ENCODE measurements at regions not wholly inside any gene's neighbourhood (a gene's known extent, or its start where the extent isn't known, plus 50 kb on each side); places are given as distances from the start of the nearest gene placed in this dataset.

GRCh38 chr13:30109471-30110135 lies 197.7 kb downstream of the KATNAL1 start:
- peak; percentile 67 to 93 for DNase-seq (ENCODE audit: low spot score in 2 of 2)
- Histone ChIP-seq H3K36me3 (replicated peaks) (no peaks in the 10 kb centered on the region), H3K4me3 (no peak overlapping the region), H3K9me3 (no peaks in the 10 kb centered on the region), H3K27me3 (ENCODE audit: low read depth) (no peaks in the 10 kb centered on the region), H3K4me1 (peaks cover 33% of the 10 kb centered on the region)
- in situ Hi-C loops (cut with MboI; ENCODE audit: low sequenced_read_pairs) = loop anchor here (5.0 to 10.0 kb wide), 3 partner anchors 262 to 605 kb away; no protein-coding TSS in a partner anchor

- Histone ChIP-seq H3K36me3 (replicated peaks) (no peaks in the 10 kb centered on the region), H3K27me3 (ENCODE audit: low read depth) (no peaks in the 10 kb centered on the region), H3K4me3 (no peak overlapping the region), H3K9me3 (no peaks in the 10 kb centered on the region), H3K4me1 (peaks cover 27% of the 10 kb centered on the region)
- DNase-seq (ENCODE audit: low spot score in 2 of 2) = peak in 1 of 2 experiments; percentile 57
- in situ Hi-C loops (cut with MboI; ENCODE audit: low sequenced_read_pairs) = no loop called here
Observed at GRCh38 chr13:30108913-30109237, 198.5 kb downstream of the KATNAL1 start.

- no peaks in the 10 kb centered on the region for H3K27me3 ChIP-seq (ENCODE audit: low read depth)
- peaks cover 27% of the 10 kb centered on the region for H3K4me1 ChIP-seq
- in situ Hi-C loops (cut with MboI; ENCODE audit: low sequenced_read_pairs) = no loop called here
- peak in 1 of 2 experiments; percentile 21 for DNase-seq (ENCODE audit: low spot score in 2 of 2)
- H3K9me3 ChIP-seq = no peaks in the 10 kb centered on the region
- H3K36me3 ChIP-seq (replicated peaks) = no peaks in the 10 kb centered on the region
- no peak overlapping the region for H3K4me3 ChIP-seq
Observed at GRCh38 chr13:30108216-30108912, 199.0 kb downstream of the KATNAL1 start.

- no peaks in the 10 kb centered on the region for H3K36me3 ChIP-seq (replicated peaks)
- H3K27me3 ChIP-seq (ENCODE audit: low read depth) = no peaks in the 10 kb centered on the region
- no peak for DNase-seq (ENCODE audit: low spot score in 2 of 2)
- peaks cover 25% of the 10 kb centered on the region for H3K4me1 ChIP-seq
- no peak overlapping the region for H3K4me3 ChIP-seq
- in situ Hi-C loops (cut with MboI; ENCODE audit: low sequenced_read_pairs) = no loop called here
- H3K9me3 ChIP-seq = no peaks in the 10 kb centered on the region
Observed at GRCh38 chr13:30107521-30108136, 199.7 kb downstream of the KATNAL1 start.

- Histone ChIP-seq H3K9me3 (no peaks in the 10 kb centered on the region), H3K27me3 (ENCODE audit: low read depth) (no peaks in the 10 kb centered on the region), H3K36me3 (replicated peaks) (no peaks in the 10 kb centered on the region), H3K4me1 (peaks cover 21% of the 10 kb centered on the region), H3K4me3 (no peak overlapping the region)
- DNase-seq (ENCODE audit: low spot score in 2 of 2) = no peak
- in situ Hi-C loops (cut with MboI; ENCODE audit: low sequenced_read_pairs) = no loop called here
Observed at GRCh38 chr13:30107121-30107520, 200.2 kb downstream of the KATNAL1 start.

- H3K36me3 ChIP-seq (replicated peaks) = no peaks in the 10 kb centered on the region
- H3K4me3 ChIP-seq = no peak overlapping the region
- no peaks in the 10 kb centered on the region for H3K9me3 ChIP-seq
- in situ Hi-C loops (cut with MboI; ENCODE audit: low sequenced_read_pairs) = no loop called here
- no peak for DNase-seq (ENCODE audit: low spot score in 2 of 2)
- peaks cover 20% of the 10 kb centered on the region for H3K4me1 ChIP-seq
- H3K27me3 ChIP-seq (ENCODE audit: low read depth) = no peaks in the 10 kb centered on the region
Observed at GRCh38 chr13:30105381-30105780, 202.0 kb downstream of the KATNAL1 start.

GRCh38 chr13:30103161-30103840 lies 204.1 kb downstream of the KATNAL1 start:
- H3K36me3 ChIP-seq (replicated peaks) = no peaks in the 10 kb centered on the region
- no peak for DNase-seq (ENCODE audit: low spot score in 2 of 2)
- in situ Hi-C loops (cut with MboI; ENCODE audit: low sequenced_read_pairs) = no loop called here
- no peaks in the 10 kb centered on the region; the same call in 1 of the 2 replicates for H3K4me1 ChIP-seq
- H3K9me3 ChIP-seq = no peaks in the 10 kb centered on the region
- H3K4me3 ChIP-seq = no peak overlapping the region
- no peaks in the 10 kb centered on the region for H3K27me3 ChIP-seq (ENCODE audit: low read depth)

GRCh38 chr13:30100226-30100625 lies 207.1 kb downstream of the KATNAL1 start:
- H3K4me1 ChIP-seq = no peaks in the 10 kb centered on the region
- H3K9me3 ChIP-seq = no peaks in the 10 kb centered on the region
- no peaks in the 10 kb centered on the region for H3K27me3 ChIP-seq (ENCODE audit: low read depth)
- H3K4me3 ChIP-seq = no peak overlapping the region
- in situ Hi-C loops (cut with MboI; ENCODE audit: low sequenced_read_pairs) = no loop called here
- H3K36me3 ChIP-seq (replicated peaks) = no peaks in the 10 kb centered on the region
- DNase-seq (ENCODE audit: low spot score in 2 of 2) = no peak

GRCh38 chr13:30097701-30098100 lies 209.7 kb downstream of the KATNAL1 start:
- in situ Hi-C loops (cut with MboI; ENCODE audit: low sequenced_read_pairs) = no loop called here
- no peak for DNase-seq (ENCODE audit: low spot score in 2 of 2)
- H3K36me3 ChIP-seq (replicated peaks) = no peaks in the 10 kb centered on the region

GRCh38 chr13:30097089-30097488 lies 210.3 kb downstream of the KATNAL1 start:
- in situ Hi-C loops (cut with MboI; ENCODE audit: low sequenced_read_pairs) = no loop called here
- Histone ChIP-seq H3K4me3 (no peak overlapping the region), H3K27me3 (ENCODE audit: low read depth) (no peaks in the 10 kb centered on the region), H3K4me1 (no peaks in the 10 kb centered on the region), H3K36me3 (replicated peaks) (no peaks in the 10 kb centered on the region), H3K9me3 (no peaks in the 10 kb centered on the region)
- DNase-seq (ENCODE audit: low spot score in 2 of 2) = no peak

More at GRCh38 chr13:30097701-30098100, 209.7 kb downstream of the KATNAL1 start:
- Histone ChIP-seq H3K9me3 (no peaks in the 10 kb centered on the region), H3K27me3 (ENCODE audit: low read depth) (no peaks in the 10 kb centered on the region), H3K4me3 (no peak overlapping the region), H3K4me1 (no peaks in the 10 kb centered on the region)

GRCh38 chr13:30094015-30094414 lies 213.3 kb downstream of the KATNAL1 start:
- in situ Hi-C loops (cut with MboI; ENCODE audit: low sequenced_read_pairs) = no loop called here
- Histone ChIP-seq H3K4me3 (no peak overlapping the region), H3K27me3 (ENCODE audit: low read depth) (no peaks in the 10 kb centered on the region), H3K36me3 (replicated peaks) (no peaks in the 10 kb centered on the region), H3K4me1 (no peaks in the 10 kb centered on the region), H3K9me3 (no peaks in the 10 kb centered on the region)
- DNase-seq (ENCODE audit: low spot score in 2 of 2) = no peak

GRCh38 chr13:30093236-30093635 lies 214.1 kb downstream of the KATNAL1 start:
- Histone ChIP-seq H3K36me3 (replicated peaks) (no peaks in the 10 kb centered on the region), H3K4me1 (no peaks in the 10 kb centered on the region), H3K4me3 (no peak overlapping the region), H3K27me3 (ENCODE audit: low read depth) (no peaks in the 10 kb centered on the region), H3K9me3 (no peaks in the 10 kb centered on the region)
- no peak for DNase-seq (ENCODE audit: low spot score in 2 of 2)
- in situ Hi-C loops (cut with MboI; ENCODE audit: low sequenced_read_pairs) = no loop called here

GRCh38 chr13:30091691-30092090 lies 215.7 kb downstream of the KATNAL1 start:
- in situ Hi-C loops (cut with MboI; ENCODE audit: low sequenced_read_pairs) = no loop called here
- H3K4me3 ChIP-seq = no peak overlapping the region
- H3K4me1 ChIP-seq = no peaks in the 10 kb centered on the region
- H3K27me3 ChIP-seq (ENCODE audit: low read depth) = no peaks in the 10 kb centered on the region
- no peaks in the 10 kb centered on the region for H3K36me3 ChIP-seq (replicated peaks)
- H3K9me3 ChIP-seq = no peaks in the 10 kb centered on the region
- no peak for DNase-seq (ENCODE audit: low spot score in 2 of 2)

GRCh38 chr13:30091035-30091434 lies 216.3 kb downstream of the KATNAL1 start:
- H3K36me3 ChIP-seq (replicated peaks) = no peaks in the 10 kb centered on the region
- no peak for DNase-seq (ENCODE audit: low spot score in 2 of 2)
- no peak overlapping the region for H3K4me3 ChIP-seq
- H3K4me1 ChIP-seq = no peaks in the 10 kb centered on the region
- in situ Hi-C loops (cut with MboI; ENCODE audit: low sequenced_read_pairs) = no loop called here
- H3K27me3 ChIP-seq (ENCODE audit: low read depth) = no peaks in the 10 kb centered on the region
- no peaks in the 10 kb centered on the region for H3K9me3 ChIP-seq
